ENCODE measurements at regions not wholly inside any gene's neighbourhood (a gene's known extent, or its start where the extent isn't known, plus 50 kb on each side); places are given as distances from the start of the nearest gene placed in this dataset.

DNA sequence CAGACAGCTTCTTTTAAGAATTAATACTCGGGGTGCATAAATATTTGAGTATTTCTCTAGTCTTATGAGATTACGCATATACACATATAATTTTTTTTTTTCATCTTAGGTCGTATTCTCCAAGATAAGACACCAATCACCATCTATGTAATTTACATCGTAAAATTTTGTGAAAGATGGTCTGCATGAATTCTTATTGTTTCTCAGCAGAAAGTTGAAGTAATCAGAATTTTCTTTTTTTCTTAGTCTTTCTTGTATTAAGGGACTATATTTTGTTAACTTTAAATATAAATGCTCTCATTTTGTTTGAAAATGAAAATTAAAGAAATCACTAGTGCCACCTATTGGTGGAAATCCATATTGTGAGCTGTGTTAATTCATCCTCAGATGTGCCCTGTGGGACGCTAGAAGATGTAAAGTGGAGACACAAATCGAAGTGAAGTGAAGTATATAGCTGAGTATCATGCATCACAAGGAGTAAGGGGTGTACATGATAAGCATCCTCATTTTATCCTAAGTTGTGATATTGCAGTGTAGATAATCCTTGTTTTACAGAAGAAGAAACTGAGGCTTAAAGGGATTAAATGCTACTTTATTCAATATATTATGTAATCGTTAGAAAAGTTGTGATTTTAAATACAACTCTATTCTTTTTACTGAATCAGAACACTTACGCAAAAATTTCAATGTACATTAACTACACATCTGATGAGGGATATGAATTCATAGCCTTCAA lies 2084.3 kb downstream of the LRRC4C start:
- TF ChIP-seq SPI1 (IDR thresholded peaks at IDR 0.05; ENCODE audit: borderline replicate concordance, low read depth) (no peak), GABPA (IDR thresholded peaks at IDR 0.05; ENCODE audit: low read depth) (no peak), POLR2AphosphoS5 (IDR thresholded peaks at IDR 0.05; ENCODE audit: low read depth) (no peak)
- TF ChIP-seq, protein P1, sequence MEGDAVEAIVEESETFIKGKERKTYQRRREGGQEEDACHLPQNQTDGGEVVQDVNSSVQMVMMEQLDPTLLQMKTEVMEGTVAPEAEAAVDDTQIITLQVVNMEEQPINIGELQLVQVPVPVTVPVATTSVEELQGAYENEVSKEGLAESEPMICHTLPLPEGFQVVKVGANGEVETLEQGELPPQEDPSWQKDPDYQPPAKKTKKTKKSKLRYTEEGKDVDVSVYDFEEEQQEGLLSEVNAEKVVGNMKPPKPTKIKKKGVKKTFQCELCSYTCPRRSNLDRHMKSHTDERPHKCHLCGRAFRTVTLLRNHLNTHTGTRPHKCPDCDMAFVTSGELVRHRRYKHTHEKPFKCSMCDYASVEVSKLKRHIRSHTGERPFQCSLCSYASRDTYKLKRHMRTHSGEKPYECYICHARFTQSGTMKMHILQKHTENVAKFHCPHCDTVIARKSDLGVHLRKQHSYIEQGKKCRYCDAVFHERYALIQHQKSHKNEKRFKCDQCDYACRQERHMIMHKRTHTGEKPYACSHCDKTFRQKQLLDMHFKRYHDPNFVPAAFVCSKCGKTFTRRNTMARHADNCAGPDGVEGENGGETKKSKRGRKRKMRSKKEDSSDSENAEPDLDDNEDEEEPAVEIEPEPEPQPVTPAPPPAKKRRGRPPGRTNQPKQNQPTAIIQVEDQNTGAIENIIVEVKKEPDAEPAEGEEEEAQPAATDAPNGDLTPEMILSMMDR (IDR thresholded peaks at IDR 0.05; ENCODE audit: insufficient read depth, low read length) = no peak
- TF ChIP-seq, protein P2, sequence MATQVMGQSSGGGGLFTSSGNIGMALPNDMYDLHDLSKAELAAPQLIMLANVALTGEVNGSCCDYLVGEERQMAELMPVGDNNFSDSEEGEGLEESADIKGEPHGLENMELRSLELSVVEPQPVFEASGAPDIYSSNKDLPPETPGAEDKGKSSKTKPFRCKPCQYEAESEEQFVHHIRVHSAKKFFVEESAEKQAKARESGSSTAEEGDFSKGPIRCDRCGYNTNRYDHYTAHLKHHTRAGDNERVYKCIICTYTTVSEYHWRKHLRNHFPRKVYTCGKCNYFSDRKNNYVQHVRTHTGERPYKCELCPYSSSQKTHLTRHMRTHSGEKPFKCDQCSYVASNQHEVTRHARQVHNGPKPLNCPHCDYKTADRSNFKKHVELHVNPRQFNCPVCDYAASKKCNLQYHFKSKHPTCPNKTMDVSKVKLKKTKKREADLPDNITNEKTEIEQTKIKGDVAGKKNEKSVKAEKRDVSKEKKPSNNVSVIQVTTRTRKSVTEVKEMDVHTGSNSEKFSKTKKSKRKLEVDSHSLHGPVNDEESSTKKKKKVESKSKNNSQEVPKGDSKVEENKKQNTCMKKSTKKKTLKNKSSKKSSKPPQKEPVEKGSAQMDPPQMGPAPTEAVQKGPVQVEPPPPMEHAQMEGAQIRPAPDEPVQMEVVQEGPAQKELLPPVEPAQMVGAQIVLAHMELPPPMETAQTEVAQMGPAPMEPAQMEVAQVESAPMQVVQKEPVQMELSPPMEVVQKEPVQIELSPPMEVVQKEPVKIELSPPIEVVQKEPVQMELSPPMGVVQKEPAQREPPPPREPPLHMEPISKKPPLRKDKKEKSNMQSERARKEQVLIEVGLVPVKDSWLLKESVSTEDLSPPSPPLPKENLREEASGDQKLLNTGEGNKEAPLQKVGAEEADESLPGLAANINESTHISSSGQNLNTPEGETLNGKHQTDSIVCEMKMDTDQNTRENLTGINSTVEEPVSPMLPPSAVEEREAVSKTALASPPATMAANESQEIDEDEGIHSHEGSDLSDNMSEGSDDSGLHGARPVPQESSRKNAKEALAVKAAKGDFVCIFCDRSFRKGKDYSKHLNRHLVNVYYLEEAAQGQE (IDR thresholded peaks at IDR 0.05; ENCODE audit: insufficient replicate concordance, low read depth) = no peak
- Histone ChIP-seq H3K27me3 (ENCODE audit: insufficient read depth, poor library complexity, severe bottlenecking) (no peaks in the 10 kb centered on the region), H3K4me3 (replicated peaks; ENCODE audit: insufficient read depth, low read length) (no peak overlapping the region), H3K27ac (replicated peaks) (no peak overlapping the region)
- no peak for DNase-seq (ENCODE audit: low read depth in 1 of 2, low spot score in 1 of 2)

DNA sequence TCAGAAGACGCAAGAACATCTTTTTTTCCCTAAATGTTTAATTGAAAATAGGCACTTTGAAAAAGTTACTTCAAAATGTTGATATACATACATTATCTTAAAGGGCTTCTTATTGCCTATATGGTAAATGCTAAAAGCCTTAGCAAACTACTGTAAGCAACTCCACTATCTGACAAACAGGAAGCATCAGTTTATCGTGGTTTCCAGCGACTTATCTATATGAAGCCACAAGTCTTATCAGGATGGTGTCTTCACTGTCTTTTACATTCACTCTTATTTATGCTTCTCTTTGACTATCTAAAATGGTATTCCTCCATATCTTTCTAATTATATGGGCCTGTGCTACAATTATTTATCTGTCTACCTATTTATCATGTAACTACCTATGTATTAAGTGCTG lies 2091.9 kb downstream of the LRRC4C start:
- no peak for TF ChIP-seq POLR2AphosphoS5 (IDR thresholded peaks at IDR 0.05; ENCODE audit: low read depth)
- TF ChIP-seq GABPA (IDR thresholded peaks at IDR 0.05; ENCODE audit: low read depth) = no peak
- TF ChIP-seq SPI1 (IDR thresholded peaks at IDR 0.05; ENCODE audit: borderline replicate concordance, low read depth) = no peak
- TF ChIP-seq, protein P1 (IDR thresholded peaks at IDR 0.05; ENCODE audit: insufficient read depth, low read length) = no peak
- TF ChIP-seq, protein P2 (IDR thresholded peaks at IDR 0.05; ENCODE audit: insufficient replicate concordance, low read depth) = no peak
- no peak overlapping the region for H3K27ac ChIP-seq (replicated peaks)
- no peak for DNase-seq (ENCODE audit: low read depth in 1 of 2, low spot score in 1 of 2)

DNA sequence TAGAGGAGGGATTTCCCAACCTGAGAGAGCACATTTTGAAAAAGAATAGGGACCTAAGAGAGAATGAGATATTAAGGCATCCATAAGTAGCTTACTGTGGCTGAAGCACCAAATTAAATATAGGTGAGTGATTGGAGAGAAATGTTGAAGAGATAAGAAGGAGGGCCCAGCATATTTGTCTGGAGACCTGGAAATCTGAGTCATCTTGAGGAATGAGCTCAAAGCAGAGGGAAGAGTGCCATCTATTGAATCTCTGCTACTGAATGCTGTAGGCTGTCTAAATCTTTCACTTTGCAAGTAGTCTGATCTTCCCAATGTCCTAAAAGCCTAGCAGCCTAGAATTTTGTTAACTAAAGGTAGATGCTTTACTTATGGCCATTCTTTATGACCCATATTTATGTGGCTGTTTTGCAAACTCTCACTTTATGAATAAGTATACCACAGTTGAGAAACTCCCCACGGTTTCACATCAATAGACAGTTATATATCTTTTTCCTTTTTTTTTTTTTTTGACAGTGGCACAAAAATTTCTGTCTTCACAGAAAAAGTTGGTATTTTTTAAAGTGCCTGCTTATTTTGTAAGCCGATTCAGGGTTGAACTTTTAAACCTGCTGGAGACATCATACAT lies 2093.5 kb downstream of the LRRC4C start:
- DNase-seq (ENCODE audit: low read depth in 1 of 2, low spot score in 1 of 2) = no peak
- H3K27me3 ChIP-seq (ENCODE audit: insufficient read depth, poor library complexity, severe bottlenecking) = no peaks in the 10 kb centered on the region
- TF ChIP-seq, protein P1 (IDR thresholded peaks at IDR 0.05; ENCODE audit: insufficient read depth, low read length) = no peak
- TF ChIP-seq GABPA (IDR thresholded peaks at IDR 0.05; ENCODE audit: low read depth) (no peak), POLR2AphosphoS5 (IDR thresholded peaks at IDR 0.05; ENCODE audit: low read depth) (no peak), SPI1 (IDR thresholded peaks at IDR 0.05; ENCODE audit: borderline replicate concordance, low read depth) (no peak)
- TF ChIP-seq, protein P2 (IDR thresholded peaks at IDR 0.05; ENCODE audit: insufficient replicate concordance, low read depth) = no peak
- no peak overlapping the region for H3K27ac ChIP-seq (replicated peaks)
- no peak overlapping the region for H3K4me3 ChIP-seq (replicated peaks; ENCODE audit: insufficient read depth, low read length)

More for the DNA sequence above, 2091.9 kb downstream of the LRRC4C start:
- no peaks in the 10 kb centered on the region for H3K27me3 ChIP-seq (ENCODE audit: insufficient read depth, poor library complexity, severe bottlenecking)
- no peak overlapping the region for H3K4me3 ChIP-seq (replicated peaks; ENCODE audit: insufficient read depth, low read length)

Data from HL-60 (cell line).